ENCODE measurements at regions not wholly inside any gene's neighbourhood (a gene's known extent, or its start where the extent isn't known, plus 50 kb on each side); places are given as distances from the start of the nearest gene placed in this dataset.

DNA sequence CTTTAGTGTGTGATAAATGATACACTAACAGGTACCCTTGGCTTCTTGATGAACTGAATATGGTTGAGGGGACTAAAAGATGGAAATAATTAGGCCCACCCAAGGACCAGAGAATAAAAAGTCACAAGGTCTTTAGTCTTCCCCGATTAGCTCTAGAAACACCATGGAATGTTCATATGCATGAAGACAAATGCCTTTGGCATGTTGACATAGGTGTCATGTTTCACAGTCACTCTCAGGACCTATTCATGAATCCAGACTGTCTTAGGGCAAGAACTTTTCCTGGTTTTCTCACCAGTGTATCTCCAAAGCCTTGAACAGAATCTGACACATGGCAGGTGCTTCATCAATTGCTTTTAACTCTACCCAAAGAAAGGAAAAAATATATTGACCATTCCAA, 412.8 kb downstream of the AJAP1 start:
- no peak for FAIRE-seq

DNA sequence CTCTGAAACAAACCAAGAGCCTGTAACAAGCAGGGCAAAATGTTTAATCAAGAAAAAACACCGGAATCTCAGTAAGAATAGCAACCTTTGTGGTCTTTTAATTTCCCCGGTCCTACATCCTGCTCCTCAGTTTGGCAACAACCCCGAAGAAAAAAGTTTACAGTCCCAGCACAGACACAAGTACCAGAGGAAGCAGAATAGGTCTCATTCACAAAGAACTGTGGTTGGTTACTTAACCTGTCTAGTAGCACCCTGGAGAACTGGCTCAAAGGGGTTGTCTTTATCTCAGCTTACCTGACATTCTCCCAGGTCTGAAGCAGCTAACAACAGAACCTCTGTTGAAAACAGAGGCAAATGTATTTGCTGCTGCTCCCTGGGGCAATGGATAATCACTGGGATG, 399.3 kb downstream of the AJAP1 start:
- FAIRE-seq (no peak), DNase-seq (ENCODE audit: low spot score in 2 of 2) (no peak)

More for the DNA sequence above, 412.8 kb downstream of the AJAP1 start:
- DNase-seq (ENCODE audit: low spot score in 2 of 2): no peak

DNA sequence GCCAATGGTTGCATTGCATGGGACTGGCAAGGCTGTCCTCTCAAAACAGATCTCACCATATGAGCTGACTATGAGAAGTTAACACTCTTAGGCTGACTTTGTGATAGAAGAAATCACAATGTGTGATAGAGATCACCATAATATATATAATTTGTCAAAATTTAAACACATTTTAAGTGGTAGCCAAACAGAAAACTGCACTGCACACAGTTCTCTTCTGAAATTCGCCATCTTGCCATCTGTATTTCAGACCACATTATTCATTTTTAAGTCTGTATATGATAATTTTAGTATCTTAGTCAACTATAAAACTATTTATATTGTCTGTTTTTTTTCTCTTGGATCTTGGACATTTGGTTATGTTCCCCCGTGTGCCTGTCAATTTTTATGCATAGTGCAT, 374.7 kb downstream of the AJAP1 start:
- no peak for FAIRE-seq
- no peak for DNase-seq (ENCODE audit: low spot score in 2 of 2)

DNA sequence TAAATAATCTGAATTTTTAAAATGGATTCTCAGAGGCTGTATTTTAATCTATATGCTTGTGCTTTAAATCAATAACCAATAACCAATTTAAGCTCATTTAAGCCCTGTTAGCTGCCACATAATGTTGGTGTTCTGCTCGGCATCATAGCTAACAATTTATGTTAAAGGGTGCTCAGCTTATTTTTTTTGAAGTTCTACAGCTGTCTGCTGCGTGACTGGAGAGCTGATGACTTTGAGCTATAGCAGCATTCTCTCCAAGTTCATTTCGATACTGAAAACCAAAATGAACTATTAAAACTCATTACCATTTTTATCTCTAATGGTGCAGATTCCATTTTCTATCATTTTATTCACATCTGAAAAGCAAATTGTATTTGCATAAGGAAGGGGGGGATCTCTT, 357.8 kb downstream of the AJAP1 start:
- FAIRE-seq: no peak

DNA sequence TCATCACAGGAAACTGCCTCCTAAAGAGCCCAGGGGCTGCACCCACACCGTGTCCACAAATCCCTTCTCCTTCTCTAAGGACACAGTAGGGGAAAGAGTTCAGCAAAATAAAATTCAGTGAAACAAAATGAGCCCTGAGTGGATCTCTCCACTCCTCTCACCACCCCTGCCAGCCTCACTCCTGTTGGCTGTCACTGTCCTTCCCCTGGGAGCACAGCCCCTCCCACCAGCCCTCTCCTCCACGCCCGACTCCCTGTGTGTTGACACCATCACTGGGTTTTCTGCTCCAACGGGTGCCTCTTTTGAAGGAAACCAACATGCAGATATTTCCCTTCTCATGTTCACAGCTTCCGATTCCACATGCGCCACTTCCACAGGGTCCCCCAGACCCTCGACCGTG, 356.2 kb downstream of the AJAP1 start:
- FAIRE-seq: no peak
- no peak for DNase-seq (ENCODE audit: low spot score in 2 of 2)

More for the DNA sequence above, 357.8 kb downstream of the AJAP1 start:
- no peak for DNase-seq (ENCODE audit: low spot score in 2 of 2)

DNA sequence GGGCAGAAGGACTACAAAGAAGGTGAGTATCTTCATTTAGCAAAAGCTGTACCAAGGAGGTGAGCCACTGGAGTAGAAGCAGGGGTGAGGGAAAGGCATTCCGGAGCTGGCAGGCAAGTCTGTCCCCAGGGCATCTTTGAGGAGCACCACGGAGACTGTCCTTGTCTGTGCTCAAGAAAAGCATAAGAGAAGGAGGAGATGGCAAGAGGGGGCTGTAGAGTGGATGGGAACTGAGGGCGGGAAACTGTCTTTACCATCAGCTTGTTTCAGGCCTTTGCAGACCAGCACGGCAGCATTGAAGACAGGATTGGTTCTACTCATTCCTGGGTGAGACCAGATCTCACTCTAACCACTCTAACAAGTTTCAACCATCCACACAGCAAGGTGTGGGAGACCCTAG, 355.8 kb downstream of the AJAP1 start:
- no peak for DNase-seq (ENCODE audit: low spot score in 2 of 2)
- FAIRE-seq: no peak

DNA sequence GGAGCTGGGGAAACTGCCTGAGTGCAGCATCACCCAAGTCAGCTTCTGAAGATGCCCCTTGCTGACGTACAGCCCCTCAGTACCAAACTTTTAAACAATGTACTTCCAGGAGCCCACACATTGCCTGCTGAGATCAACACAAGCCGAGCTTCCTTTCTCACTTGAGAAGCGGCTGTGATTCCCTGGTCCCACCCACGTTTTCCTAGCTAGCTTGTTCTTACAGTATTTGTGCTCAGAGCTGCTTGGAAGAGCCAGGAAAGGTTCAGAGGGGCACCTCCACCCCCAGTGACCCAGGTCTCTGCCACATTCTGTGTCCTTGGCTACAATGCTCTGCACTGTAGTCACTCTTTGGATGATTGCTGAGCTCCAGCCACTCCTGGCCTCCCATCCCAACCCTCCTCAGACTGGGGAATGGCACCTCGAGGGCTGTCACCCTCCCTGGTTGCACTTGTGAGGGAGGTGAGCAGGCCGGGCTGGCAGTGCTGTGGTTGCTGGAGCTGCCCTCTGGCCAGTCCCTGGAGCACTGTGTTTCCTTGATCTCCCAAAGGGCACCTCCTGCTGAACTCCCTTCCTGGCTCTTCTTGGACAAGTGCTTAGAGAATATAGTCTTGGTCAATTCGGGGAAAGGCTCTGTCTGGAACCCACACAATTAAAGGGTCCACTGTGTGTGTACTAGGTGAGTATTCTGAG, 355.1 kb downstream of the AJAP1 start:
- FAIRE-seq (no peak), DNase-seq (ENCODE audit: low spot score in 2 of 2) (no peak)

DNA sequence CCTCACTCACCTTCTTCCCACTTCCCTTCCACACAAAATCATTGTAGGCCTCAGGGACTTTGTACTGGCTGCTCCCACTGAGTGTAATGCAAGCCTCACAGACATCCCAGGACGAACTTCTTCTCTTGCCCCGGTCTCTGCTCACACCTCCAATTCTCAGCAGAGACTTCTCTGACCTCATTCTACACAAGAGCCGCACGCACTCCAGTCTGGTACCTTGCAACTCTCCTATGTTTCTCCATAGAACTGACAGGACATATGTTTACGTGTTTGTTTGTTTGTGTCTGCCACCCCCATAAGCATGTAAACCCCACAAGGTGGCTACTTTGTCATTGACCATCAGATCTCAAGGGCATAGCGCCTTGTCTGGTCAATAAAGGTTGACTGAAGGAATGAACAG, 350.8 kb downstream of the AJAP1 start:
- no peak for DNase-seq (ENCODE audit: low spot score in 2 of 2)
- FAIRE-seq: no peak

DNA sequence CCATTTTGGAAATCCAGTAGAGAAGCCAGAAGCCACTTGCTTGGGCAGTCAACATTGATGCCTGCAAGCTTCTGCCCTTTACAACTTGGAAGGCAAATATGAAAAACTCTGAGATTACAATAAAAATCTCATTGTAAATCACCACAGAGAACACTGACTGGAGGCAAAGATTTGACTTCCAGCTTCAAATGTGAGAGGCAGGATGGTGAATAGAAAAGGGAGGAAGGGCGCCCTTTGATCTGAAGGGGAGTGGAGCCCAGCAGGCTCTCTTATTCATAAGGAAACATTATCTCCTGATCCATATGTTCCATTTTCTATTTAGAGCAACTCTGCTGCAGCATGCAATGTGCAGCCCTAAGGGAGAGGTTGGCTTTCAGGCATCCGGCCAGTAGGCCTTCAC, 348.3 kb downstream of the AJAP1 start:
- DNase-seq (ENCODE audit: low spot score in 2 of 2) (no peak), FAIRE-seq (no peak)

DNA sequence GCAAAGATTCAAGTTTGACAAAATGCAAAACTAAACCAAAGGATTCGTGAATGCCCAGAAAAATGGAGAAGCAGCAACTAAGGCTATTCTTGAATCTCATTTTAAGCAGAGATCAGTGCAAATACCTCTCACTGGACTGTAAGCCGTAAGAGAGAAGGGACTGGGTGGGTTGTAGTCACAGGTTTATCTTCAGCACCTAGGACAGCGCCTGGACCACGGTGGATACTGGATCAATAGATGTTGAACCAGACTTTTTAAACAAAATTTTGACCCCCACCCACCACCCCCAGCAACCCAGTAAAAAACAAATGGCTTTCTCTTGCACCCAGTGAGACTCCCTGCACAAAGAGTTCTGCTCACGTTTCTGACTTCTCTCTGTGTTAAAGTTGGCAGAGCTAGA, 347.1 kb downstream of the AJAP1 start:
- FAIRE-seq (no peak), DNase-seq (ENCODE audit: low spot score in 2 of 2) (no peak)

DNA sequence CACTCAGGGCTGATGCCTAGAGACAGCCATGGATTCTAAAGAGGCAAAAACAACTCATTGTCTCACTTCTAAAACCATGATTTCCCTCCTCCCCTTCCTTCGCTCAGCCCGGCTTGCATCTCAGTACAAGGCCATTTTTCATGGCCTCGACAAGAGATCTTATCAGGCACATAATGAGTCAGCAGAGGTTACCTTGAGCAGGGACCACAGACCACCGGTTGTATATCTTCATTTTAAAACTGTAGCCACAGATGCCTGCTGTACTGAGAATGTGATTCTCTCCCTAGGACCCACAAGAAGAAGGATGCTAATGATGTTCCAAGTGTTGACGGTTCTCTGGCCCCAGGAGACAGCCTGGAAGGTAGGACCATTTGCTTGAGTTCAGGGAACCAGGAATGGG, 331.9 kb downstream of the AJAP1 start:
- FAIRE-seq (no peak), DNase-seq (ENCODE audit: low spot score in 2 of 2) (no peak)

DNA sequence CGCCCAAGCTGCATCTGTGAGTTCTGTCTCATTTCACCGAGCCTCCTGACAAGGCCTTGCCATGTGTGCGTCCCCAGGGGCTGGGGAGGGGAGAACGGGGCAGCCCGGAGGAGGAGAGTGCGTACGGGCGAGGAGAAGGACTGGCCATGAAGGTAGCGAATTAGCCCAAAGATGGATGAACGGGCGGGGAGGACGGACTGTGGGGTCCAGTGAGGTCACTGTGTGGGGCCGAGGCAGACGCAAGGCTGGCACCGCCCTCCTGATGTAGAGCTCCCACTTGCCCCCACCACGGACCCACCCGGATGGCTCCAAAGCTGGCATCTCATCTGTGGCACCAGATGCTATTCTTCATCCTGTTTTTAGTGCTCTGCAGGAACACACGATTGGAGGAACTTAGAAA, 330.4 kb downstream of the AJAP1 start:
- DNase-seq (ENCODE audit: low spot score in 2 of 2) (no peak), FAIRE-seq (no peak)

DNA sequence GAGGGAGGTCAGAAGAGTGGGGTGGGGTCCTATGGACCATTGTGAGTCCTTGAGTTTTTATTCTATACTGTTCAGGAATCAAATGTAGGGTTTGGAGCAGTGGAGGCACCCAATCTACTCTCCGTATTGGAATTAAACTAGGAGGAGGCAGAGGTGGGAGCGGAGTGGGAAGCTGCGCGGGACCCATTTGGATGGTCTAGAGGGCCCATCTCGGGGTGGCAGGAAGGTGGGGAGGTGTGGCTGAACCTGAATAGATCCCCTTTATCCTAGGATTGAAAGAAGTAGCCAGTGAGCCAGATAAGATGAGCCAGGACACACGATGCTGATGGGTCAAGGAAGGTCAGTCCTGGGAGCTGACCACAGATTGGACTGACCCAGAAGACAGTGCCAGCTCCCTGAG, 325.8 kb downstream of the AJAP1 start:
- DNase-seq (ENCODE audit: low spot score in 2 of 2): no peak
- FAIRE-seq: no peak

DNA sequence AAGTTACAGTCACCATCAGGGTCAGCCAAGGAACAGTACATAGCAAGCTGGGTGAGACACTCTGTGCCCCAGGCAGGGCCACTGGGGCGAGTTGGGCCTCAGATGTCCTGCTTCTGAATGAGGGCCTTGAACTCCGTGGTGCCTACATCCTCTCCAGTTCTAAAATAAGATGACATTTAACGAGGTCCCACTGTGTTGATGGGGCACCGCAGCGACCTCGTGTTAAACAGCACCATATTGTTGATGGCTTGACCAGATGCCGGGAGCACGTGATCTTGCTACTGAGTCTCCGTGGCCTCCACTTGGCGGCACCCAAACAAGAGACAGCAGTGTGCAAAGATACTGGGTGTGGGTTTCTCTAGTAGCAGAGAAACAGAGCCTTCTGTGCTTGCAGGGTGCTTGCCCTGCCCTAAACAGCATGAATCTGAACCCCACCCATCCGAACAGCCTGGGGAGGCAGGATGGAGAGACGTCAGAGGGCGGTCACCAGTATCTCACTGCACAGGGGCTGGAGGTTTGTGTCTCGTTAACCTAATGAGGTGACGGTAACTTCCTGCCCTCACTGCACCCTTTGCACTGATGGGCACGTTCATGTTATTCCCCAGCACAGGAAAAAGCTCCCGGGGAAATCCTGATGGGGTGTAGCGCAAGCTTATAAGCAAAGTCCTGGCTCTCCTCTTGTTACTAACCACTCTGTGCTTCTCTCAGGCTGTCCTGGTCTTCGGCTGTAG, 324.4 kb downstream of the AJAP1 start:
- no peak for DNase-seq (ENCODE audit: low spot score in 2 of 2)
- no peak for FAIRE-seq

DNA sequence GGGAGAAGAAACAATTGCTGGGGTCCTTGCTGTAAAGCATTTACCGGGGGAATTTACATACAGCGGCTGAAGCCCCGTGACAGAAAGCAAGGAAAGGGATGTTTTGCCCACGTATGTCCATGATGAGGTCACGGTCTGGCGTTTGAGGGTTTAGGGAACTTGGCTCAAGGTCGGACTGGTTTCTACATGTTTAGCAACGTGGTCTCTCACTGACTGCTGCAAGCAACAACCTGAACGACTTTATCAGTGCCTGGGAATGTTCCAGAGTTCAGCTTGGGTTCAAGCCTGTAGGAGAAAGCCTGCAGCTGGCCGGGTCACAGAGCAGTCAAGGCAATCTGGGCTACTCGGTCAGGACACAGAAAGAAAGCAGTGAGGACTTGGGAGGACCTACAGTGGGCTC, 323.3 kb downstream of the AJAP1 start:
- DNase-seq (ENCODE audit: low spot score in 2 of 2) (no peak), FAIRE-seq (no peak)

DNA sequence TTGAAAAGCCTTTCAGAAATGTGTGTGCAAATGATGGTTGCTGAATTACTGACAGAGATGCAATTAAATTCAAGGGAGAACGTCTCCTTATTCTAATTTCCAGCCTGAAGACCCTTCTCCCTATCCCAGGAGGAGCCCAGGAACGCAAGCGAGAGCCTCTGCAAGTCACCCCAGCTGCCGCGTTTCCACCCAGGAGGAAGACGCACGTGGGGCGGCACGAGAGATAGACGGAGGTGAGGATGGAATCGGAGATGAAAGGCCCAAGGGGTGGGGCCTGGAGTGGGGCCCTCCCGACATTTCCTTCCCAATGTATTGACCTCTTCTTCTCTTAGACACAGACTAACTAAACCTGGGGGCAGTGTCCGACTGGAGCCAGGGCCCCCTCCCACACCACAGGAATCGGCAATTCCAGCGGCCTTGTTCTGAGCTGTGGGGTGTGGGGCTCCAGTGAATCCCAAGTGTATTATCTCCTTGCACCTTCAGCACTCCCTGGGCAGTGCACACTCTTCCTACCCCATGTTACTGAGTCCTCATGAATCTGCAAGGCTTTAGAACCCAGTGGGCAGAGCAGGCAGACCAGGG, 322.5 kb downstream of the AJAP1 start:
- FAIRE-seq (no peak), DNase-seq (ENCODE audit: low spot score in 2 of 2) (no peak)

DNA sequence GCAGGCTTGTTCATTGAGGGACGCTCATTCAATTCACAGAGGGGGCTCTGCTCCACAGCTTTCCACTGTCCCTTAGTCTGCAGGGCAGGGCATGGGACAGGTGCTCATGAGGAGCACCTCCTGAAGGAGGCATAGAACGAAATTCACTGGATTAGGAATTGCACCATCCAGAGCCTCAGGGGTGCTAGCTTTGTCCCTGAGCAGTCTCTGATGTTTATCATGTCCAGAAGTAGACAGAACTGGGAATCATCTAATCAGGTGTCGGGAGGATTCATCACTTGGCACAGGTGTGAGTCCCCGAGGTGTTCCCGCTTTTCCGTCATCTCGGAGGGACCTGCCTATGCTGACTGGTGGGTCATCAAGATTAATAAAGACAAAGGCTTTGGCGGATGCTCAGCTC, 321.4 kb downstream of the AJAP1 start:
- DNase-seq (ENCODE audit: low spot score in 2 of 2) (no peak), FAIRE-seq (no peak)

DNA sequence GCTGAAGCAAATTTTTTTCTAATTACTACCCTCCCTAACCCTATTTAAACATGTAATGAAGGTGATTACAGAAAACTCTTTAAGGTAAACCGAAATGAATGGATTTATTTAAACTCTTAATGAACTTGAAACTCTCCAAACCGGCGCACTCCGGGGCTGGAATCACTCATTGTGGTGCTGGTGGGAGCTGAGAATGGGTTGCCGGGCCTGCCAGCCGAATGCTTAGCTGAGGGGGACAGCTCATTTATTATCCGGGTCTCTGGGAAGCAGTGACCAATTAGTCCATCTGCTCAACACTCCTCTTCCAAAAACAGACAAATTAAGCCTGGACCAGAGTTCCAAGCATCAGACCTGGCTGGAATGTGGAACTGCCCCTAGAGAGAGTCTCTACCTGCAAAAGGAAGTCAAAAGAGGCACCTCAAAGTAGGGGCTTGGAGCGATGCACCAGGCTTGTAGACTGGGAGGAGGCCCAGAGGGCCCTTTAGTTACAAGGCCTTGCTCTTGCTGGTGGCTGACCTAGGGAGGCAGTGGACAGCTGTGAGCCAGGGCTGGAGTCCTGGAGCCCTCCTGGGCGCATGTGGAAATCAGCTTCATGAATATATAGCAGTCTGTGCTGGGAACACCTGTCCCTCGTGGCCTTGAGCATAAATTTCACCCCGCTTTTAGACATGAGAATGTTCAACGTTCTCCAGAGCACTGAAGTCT, 320.7 kb downstream of the AJAP1 start:
- DNase-seq (ENCODE audit: low spot score in 2 of 2) (no peak), FAIRE-seq (no peak)

DNA sequence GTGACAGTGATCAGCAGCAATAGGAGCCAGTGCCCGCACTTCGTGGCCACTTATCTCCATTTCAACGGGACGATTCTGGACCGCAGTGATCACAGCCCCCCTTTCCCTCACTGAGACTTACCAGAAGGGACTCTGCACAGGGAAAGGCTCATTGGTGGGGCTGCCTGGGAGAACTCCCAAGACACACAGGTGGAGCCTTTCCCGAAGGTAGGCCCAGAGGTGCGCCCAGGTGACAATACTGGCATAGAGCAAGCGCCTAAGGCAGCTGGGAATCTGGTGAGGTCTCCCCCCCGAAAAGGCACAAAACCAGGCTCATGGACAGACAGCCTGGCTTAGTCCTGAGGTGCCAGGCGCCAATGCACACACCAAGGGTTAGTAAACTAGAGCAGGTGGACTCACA, 318.9 kb downstream of the AJAP1 start:
- DNase-seq (ENCODE audit: low spot score in 2 of 2) (no peak), FAIRE-seq (no peak)

DNA sequence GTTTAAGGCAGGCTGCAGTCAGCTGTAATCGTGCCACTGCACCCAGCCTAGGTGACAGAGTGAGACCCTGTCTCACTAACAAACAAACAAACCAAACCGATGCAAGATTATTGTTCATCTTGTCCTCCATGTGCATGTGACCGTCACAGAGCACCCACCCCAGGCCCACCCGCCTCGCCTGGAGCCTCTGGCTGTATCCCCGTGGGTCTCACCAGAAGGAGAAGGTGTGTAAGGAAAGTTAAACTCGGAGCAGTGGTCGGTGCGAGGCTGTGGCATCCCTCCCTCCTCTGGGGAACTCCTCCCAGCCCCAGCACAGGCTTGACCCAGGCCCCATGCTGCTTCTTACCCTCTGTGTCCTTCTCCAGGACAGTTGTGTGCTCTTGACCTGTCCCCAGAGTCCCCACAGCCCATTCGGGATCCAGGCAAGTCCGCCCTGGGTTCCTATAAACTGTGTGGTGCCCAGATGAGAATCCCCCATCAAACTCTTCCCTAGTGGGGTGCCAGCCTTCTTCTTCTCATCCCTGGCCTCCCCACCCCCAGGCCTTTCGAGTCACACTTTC, 318.4 kb downstream of the AJAP1 start:
- DNase-seq (ENCODE audit: low spot score in 2 of 2): no peak
- FAIRE-seq: no peak

DNA sequence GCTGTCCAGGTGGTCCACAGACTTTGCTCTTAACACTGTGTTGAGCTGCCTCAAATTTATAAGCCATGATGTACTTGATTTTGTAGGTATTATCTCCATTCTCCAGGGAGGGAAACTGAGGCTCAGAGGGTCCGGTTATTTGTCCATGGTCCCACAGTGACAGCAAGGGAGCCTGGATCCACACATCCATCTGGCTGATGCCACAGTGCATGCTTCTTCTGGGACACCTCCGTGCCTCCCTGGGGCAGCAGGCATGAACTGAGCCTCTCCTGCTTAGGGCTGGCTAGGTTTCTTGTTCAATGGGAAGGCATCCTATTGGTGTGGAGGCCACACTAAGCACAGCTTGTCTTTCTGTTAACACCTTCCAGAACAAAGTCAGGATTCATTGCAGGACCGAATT, 317.3 kb downstream of the AJAP1 start:
- DNase-seq (ENCODE audit: low spot score in 2 of 2) (no peak), FAIRE-seq (no peak)
